ENCODE measurements at regions not wholly inside any gene's neighbourhood (a gene's known extent, or its start where the extent isn't known, plus 50 kb on each side); places are given as distances from the start of the nearest gene placed in this dataset.

DNA sequence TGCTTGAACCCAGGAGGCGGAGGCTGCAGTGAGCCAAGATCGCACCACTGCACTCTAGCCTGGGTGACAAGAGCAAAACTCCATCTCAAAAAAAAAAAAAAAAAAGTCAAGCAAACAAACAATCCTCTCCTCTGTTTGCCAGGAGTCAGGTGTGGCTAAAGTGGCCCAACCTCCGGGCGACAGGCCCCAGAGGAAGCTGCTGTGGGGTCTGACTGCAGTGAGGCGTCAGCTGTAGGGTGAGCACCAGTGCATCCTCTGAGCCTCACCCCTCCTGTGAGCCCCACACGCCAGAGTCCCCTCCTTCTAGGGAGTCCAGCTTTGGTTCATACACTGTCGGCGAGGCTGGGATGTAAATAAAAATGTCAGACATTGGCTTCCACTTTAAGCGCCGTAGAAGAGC, 76.5 kb upstream of the HS6ST1 start:
- 87 to 90% methylated on average over 10 of the region's 10 CpGs for WGBS, 2 donors
- Histone ChIP-seq H3K4me3 (no peak overlapping the region), H3K36me3 (ENCODE audit: low read depth, missing control alignments) (no peaks in the 10 kb centered on the region), H3K27me3 (no peaks in the 10 kb centered on the region), H3K4me1 (no peaks in the 10 kb centered on the region), H3K27ac (no peak overlapping the region), H3K9me3 (no peaks in the 10 kb centered on the region)
- intact Hi-C loops (cut with DNase I; ENCODE audit: low total_unique reads): no loop called here
- DNase-seq: no peak
- TF ChIP-seq, protein P1, sequence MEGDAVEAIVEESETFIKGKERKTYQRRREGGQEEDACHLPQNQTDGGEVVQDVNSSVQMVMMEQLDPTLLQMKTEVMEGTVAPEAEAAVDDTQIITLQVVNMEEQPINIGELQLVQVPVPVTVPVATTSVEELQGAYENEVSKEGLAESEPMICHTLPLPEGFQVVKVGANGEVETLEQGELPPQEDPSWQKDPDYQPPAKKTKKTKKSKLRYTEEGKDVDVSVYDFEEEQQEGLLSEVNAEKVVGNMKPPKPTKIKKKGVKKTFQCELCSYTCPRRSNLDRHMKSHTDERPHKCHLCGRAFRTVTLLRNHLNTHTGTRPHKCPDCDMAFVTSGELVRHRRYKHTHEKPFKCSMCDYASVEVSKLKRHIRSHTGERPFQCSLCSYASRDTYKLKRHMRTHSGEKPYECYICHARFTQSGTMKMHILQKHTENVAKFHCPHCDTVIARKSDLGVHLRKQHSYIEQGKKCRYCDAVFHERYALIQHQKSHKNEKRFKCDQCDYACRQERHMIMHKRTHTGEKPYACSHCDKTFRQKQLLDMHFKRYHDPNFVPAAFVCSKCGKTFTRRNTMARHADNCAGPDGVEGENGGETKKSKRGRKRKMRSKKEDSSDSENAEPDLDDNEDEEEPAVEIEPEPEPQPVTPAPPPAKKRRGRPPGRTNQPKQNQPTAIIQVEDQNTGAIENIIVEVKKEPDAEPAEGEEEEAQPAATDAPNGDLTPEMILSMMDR (IDR thresholded peaks at IDR 0.05): no peak
- TF ChIP-seq POLR2A (IDR thresholded peaks at IDR 0.05): no peak

DNA sequence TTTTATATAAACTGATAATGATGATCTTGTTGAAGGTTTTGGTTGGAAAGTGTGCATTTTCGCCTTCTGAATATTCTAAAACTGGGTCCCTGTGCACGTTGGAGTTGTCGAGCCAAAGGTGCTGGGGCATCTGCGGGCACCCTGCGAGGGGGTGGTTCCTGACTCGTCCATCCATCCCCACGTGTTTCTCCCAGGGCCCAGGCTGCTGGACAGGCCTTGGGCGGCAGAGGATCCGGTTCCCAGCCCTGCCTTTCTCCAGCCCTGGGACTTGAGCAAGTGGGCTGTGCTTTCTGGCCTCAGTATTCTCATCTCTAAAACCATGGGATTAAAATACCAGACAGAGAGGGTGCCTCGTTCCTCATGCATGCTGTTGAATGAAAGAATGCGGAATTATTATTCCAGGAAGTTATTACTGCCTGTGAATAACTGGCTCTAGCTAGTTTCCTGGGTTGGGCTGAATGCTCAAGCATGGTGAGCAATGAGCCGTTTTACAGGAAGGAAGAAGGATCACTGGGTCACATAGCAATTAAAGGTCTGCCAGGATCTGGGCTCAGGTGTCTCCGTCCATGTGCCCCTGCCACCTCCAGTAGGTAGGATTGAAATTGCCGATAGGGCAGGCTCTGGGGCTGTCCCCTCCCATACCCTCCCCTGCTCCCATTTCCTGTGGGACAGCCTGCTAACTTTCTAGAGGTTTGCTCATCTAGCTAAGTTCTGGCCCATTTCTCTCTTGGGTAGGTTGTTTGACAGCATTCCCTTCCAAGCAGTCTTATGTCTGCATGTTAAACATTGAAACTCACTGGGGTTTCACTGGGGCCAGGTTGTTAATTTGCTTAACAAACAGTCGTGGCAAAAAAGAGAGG, 77.2 kb upstream of the HS6ST1 start:
- H3K9me3 ChIP-seq: no peaks in the 10 kb centered on the region
- H3K27ac ChIP-seq: no peak overlapping the region
- no peaks in the 10 kb centered on the region for H3K36me3 ChIP-seq (ENCODE audit: low read depth, missing control alignments)
- no peak overlapping the region for H3K4me3 ChIP-seq
- no peak for DNase-seq
- intact Hi-C loops (cut with DNase I; ENCODE audit: low total_unique reads): no loop called here
- no peak for TF ChIP-seq POLR2A (IDR thresholded peaks at IDR 0.05)
- TF ChIP-seq, protein P1 (IDR thresholded peaks at IDR 0.05): no peak
- H3K4me1 ChIP-seq: no peaks in the 10 kb centered on the region
- no peaks in the 10 kb centered on the region for H3K27me3 ChIP-seq
- 84 to 89% methylated on average over 15 of the region's 15 CpGs for WGBS, 2 donors

DNA sequence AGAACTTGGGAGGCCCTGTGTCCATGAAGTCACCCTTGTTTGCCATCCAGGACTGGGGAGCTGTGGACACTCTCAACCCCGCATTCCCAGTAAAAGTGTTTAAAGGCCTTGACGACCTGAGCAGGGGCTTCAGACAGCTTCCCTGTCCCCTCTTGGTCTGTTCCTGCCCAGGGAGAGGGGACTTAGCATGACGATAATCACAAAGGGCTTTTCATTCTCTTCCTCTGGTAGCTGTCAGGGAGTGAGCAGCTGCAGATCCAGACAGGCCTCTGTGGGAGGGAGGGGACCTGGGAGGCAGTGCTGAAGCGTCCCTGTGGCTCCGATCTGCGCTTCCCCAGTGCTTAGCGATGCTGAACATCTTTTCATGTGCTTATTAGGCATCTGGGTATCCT, 77.8 kb upstream of the HS6ST1 start:
- Histone ChIP-seq H3K4me3 (no peak overlapping the region), H3K27me3 (no peaks in the 10 kb centered on the region), H3K9me3 (no peaks in the 10 kb centered on the region), H3K4me1 (no peaks in the 10 kb centered on the region), H3K27ac (no peak overlapping the region), H3K36me3 (ENCODE audit: low read depth, missing control alignments) (no peaks in the 10 kb centered on the region)
- TF ChIP-seq, protein P1 (IDR thresholded peaks at IDR 0.05): no peak
- no peak for TF ChIP-seq POLR2A (IDR thresholded peaks at IDR 0.05)
- no peak for DNase-seq
- WGBS, 2 donors: 84 to 90% methylated on average over 7 of the region's 7 CpGs
- intact Hi-C loops (cut with DNase I; ENCODE audit: low total_unique reads): no loop called here

DNA sequence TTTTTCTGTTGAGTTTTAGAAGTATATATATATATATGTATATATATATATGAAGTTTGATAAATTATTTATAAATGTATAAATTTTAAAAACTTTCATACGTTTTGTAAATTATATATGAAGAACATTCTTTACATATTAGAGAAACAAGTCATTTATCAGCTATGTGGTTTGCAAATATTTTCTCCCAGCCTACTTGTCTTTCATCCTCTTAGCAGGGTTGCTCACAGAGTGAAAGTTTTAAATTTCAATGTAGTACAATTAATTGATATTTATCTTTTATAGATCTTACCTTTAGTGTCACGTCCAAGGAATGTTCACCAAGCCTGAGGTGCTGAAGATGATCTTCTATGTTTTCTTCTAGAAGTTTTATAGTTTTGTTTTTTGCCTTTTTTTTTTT, 78.3 kb upstream of the HS6ST1 start:
- no peak overlapping the region for H3K4me3 ChIP-seq
- TF ChIP-seq POLR2A (IDR thresholded peaks at IDR 0.05): no peak
- TF ChIP-seq, protein P1 (IDR thresholded peaks at IDR 0.05): no peak
- no peaks in the 10 kb centered on the region for H3K36me3 ChIP-seq (ENCODE audit: low read depth, missing control alignments)
- H3K9me3 ChIP-seq: no peaks in the 10 kb centered on the region
- H3K27me3 ChIP-seq: no peaks in the 10 kb centered on the region
- no peaks in the 10 kb centered on the region for H3K4me1 ChIP-seq
- no peak for DNase-seq
- no peak overlapping the region for H3K27ac ChIP-seq
- intact Hi-C loops (cut with DNase I; ENCODE audit: low total_unique reads): no loop called here
- 81 to 97% methylated on average over 2 of the region's 2 CpGs for WGBS, 2 donors

DNA sequence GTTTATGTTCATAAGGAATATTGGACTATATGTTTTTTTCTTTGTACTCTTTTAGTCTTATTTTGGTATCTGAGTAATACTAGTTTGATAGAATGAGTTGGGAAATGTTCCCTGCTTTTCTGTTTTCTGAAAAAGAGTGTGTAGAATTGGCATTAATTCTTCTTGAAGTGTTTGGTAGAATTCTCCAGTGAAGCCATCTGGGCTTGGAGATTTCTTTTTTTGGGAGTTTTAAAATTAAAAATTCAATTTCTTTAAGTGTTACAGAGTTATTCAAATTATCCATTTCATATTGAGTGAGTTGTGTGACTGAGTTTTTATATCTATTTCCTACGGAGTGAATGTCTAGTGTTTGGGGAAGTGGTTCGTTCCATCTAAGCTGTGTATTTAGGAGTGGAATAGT, 80.6 kb upstream of the HS6ST1 start:
- TF ChIP-seq, protein P1 (IDR thresholded peaks at IDR 0.05): no peak
- no peak for TF ChIP-seq POLR2A (IDR thresholded peaks at IDR 0.05)
- H3K4me3 ChIP-seq: no peak overlapping the region
- 91 to 93% methylated on average over 2 of the region's 2 CpGs for WGBS, 2 donors

More for the DNA sequence above, 80.6 kb upstream of the HS6ST1 start:
- intact Hi-C loops (cut with DNase I; ENCODE audit: low total_unique reads): no loop called here
- H3K27me3 ChIP-seq: no peaks in the 10 kb centered on the region
- no peak overlapping the region for H3K27ac ChIP-seq
- H3K9me3 ChIP-seq: no peaks in the 10 kb centered on the region
- no peak for DNase-seq
- H3K4me1 ChIP-seq: no peaks in the 10 kb centered on the region
- no peaks in the 10 kb centered on the region for H3K36me3 ChIP-seq (ENCODE audit: low read depth, missing control alignments)

Data from testis (tissue), 2 donors.